SK-N-DZ (cell line): ENCODE measurements at regions not wholly inside any gene's neighbourhood (a gene's known extent, or its start where the extent isn't known, plus 50 kb on each side); places are given as distances from the start of the nearest gene placed in this dataset.

Experiments
- DNase-seq: peaks from one replicate; pipeline ENCODE4 v3.0.0-alpha.2; 2015; ENCODE audit warnings: low spot score

- no peak for DNase-seq
Measured at GRCh38 chr16:86865851-86866662, 287.7 kb downstream of the FOXL1 start.

- no peak for DNase-seq
Measured at GRCh38 chr16:86866986-86867722, 288.8 kb downstream of the FOXL1 start.

GRCh38 chr16:86868070-86868469 is 289.7 kb downstream of the FOXL1 start:
- no peak for DNase-seq

- no peak for DNase-seq
Measured at GRCh38 chr16:86868786-86869185, 290.4 kb downstream of the FOXL1 start.

- no peak for DNase-seq
Measured at GRCh38 chr16:86869288-86870022, 291.1 kb downstream of the FOXL1 start.

- no peak for DNase-seq
Measured at GRCh38 chr16:86870380-86870779, 292.0 kb downstream of the FOXL1 start.

GRCh38 chr16:86872131-86872530 is 293.8 kb downstream of the FOXL1 start:
- no peak for DNase-seq

GRCh38 chr16:86872833-86873232 is 294.5 kb downstream of the FOXL1 start:
- DNase-seq: no peak

GRCh38 chr16:86874141-86874540 is 295.8 kb downstream of the FOXL1 start:
- no peak for DNase-seq

- no peak for DNase-seq
Measured at GRCh38 chr16:86876499-86876898, 298.1 kb downstream of the FOXL1 start.

- no peak for DNase-seq
Measured at GRCh38 chr16:86877108-86877507, 298.8 kb downstream of the FOXL1 start.

GRCh38 chr16:86877835-86878234 is 299.5 kb downstream of the FOXL1 start:
- no peak for DNase-seq

- no peak for DNase-seq
Measured at GRCh38 chr16:86878236-86879080, 300.1 kb downstream of the FOXL1 start.

- DNase-seq: no peak
Measured at GRCh38 chr16:86879268-86879667, 300.9 kb downstream of the FOXL1 start.

- DNase-seq: no peak
Measured at GRCh38 chr16:86880316-86881117, 302.2 kb downstream of the FOXL1 start.

- DNase-seq: no peak
Measured at GRCh38 chr16:86881118-86881510, 302.8 kb downstream of the FOXL1 start.

GRCh38 chr16:86881861-86882273 is 303.5 kb downstream of the FOXL1 start:
- no peak for DNase-seq

GRCh38 chr16:86882586-86883280 is 304.4 kb downstream of the FOXL1 start:
- no peak for DNase-seq

GRCh38 chr16:86883583-86884389 is 305.4 kb downstream of the FOXL1 start:
- no peak for DNase-seq
